ENCODE measurements at regions not wholly inside any gene's neighbourhood (a gene's known extent, or its start where the extent isn't known, plus 50 kb on each side); places are given as distances from the start of the nearest gene placed in this dataset.

- TF ChIP-seq POLR2AphosphoS5 (IDR thresholded peaks at IDR 0.05; ENCODE audit: insufficient read depth, low read depth, low read length) (no peak), FOS (IDR thresholded peaks at IDR 0.05; ENCODE audit: borderline replicate concordance, insufficient read depth, low read length) (no peak), POLR2A (IDR thresholded peaks at IDR 0.05; ENCODE audit: low read depth, low read length) (no peak), GATA2 (IDR thresholded peaks at IDR 0.05; ENCODE audit: insufficient read depth, insufficient read length, low read depth, low read length) (no peak)
- TF ChIP-seq, protein P1, sequence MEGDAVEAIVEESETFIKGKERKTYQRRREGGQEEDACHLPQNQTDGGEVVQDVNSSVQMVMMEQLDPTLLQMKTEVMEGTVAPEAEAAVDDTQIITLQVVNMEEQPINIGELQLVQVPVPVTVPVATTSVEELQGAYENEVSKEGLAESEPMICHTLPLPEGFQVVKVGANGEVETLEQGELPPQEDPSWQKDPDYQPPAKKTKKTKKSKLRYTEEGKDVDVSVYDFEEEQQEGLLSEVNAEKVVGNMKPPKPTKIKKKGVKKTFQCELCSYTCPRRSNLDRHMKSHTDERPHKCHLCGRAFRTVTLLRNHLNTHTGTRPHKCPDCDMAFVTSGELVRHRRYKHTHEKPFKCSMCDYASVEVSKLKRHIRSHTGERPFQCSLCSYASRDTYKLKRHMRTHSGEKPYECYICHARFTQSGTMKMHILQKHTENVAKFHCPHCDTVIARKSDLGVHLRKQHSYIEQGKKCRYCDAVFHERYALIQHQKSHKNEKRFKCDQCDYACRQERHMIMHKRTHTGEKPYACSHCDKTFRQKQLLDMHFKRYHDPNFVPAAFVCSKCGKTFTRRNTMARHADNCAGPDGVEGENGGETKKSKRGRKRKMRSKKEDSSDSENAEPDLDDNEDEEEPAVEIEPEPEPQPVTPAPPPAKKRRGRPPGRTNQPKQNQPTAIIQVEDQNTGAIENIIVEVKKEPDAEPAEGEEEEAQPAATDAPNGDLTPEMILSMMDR (IDR thresholded peaks at IDR 0.05; ENCODE audit: extremely low read depth in 1 of 2, insufficient read depth in 1 of 2, low read depth in 1 of 2, low read length in 2 of 2): no peak
Observed at GRCh38 chr12:5187136-5187535, 143.5 kb downstream of the KCNA5 start.

Data from endothelial cell of umbilical vein (primary cell).